Raji (cell line): ENCODE measurements at regions not wholly inside any gene's neighbourhood (a gene's known extent, or its start where the extent isn't known, plus 50 kb on each side); places are given as distances from the start of the nearest gene placed in this dataset.

Source experiments
- POLR2A ChIP-seq: IDR thresholded peaks from 2 replicates; pipeline ENCODE4 v1.6.1; 2011; ENCODE audit warnings: low read depth, low read length, control low read depth; ENCODE audit not compliant: insufficient read depth

DNA sequence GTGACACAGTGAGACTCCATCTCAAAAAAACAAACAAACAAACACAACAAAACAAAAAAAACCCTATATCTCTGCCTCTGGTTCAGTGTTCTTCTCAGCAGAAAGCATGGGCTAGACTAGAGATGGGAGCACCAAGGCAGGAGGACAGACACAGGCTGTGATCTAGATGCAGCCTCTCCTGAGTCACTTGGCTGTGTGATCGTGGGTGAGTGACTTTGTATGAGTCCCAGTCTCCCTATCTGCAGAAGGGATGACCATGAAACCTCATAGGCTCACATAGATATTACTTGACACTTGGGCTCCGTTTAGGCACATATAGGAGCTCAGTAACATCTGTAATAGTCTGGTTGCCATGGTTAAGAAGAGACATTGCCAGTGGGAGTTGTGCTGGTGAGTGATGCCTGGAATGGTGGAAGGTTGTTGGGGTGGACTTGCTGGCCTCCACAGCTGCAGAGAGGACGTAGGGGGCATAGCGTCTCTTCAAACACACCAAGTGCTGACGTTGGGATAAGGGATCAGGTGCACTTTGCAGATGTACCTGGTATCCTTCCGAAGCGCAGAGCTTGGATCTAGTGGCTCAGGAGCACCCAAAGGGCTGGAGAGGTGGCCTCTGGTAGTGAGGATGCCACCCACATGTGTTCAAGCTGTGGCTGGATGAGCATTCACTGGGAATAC lies 318.9 kb upstream of the HS6ST1 start:
- TF ChIP-seq POLR2A = no peak

DNA sequence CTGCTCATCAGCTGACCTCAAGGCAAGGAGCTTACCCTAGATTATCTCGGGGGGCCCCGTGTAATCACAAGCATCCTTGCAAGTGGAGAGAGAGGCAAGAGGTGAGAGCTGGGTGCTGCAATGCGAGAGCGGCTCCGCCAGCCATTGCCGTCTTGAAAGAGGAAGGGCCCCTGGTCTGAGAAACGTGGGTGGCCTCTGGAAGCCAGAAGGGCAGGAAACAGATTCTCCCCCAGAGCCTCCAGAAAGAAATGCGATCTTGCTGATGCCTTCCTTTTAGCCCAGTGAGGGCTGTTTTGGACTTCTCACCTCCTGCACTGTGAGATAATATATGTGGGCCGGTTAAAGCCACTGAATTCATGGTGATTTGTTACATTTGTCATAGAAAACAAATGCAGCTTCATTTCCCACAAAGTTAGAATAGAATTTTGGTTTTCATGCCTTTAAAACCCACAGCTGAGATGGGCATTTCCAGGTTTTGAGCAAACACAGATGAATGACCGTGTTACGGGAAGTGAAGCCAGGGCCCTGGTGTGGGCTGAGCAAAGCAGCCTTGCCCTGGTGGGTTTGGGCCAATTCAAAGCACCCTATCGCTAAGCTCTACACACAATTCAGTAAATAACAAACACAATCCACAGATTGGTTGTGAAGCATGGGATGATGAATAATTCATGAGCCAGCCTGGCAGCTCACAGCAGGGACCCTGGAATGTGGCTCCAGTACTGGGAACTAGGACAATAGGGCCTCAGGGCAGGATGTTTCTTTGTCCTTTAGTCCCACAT lies 319.9 kb upstream of the HS6ST1 start:
- no peak for TF ChIP-seq POLR2A

DNA sequence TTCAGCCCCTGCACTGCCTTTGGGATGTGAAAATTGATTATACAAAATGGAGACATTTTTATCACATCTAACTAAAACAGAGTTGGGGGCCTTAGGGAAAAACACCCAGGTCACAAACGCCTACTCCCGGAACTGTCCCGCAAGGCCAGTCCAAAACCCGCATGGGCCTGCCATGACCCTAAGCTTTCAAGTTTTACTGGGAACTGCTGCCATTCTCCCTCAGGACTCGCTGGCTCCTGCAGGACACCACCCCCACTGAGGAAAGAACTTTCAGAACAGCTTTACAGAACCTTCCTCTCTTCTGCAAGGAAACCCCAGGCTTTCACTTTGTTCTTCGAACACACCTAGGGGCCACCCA lies 320.4 kb upstream of the HS6ST1 start:
- TF ChIP-seq POLR2A = no peak

DNA sequence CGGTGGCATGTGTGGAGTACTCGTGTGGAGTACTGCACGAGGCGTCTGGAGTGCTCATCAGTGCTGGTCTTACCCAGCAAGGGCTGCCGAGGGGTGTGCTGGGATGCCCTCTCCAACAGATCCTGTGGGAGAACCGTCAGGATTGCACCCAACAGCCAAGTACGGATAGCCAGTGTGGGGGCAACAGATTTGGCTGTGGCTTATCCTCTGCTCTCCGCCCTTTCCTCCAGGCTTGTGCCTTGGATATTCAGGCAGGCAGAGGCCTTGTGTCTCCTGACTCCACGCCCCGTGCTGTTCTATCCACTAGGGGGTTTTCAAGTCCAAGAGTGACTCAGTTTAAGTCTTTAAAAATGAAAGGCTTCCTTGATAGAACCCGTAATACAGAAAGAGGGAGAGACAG lies 321.0 kb upstream of the HS6ST1 start:
- TF ChIP-seq POLR2A = no peak

DNA sequence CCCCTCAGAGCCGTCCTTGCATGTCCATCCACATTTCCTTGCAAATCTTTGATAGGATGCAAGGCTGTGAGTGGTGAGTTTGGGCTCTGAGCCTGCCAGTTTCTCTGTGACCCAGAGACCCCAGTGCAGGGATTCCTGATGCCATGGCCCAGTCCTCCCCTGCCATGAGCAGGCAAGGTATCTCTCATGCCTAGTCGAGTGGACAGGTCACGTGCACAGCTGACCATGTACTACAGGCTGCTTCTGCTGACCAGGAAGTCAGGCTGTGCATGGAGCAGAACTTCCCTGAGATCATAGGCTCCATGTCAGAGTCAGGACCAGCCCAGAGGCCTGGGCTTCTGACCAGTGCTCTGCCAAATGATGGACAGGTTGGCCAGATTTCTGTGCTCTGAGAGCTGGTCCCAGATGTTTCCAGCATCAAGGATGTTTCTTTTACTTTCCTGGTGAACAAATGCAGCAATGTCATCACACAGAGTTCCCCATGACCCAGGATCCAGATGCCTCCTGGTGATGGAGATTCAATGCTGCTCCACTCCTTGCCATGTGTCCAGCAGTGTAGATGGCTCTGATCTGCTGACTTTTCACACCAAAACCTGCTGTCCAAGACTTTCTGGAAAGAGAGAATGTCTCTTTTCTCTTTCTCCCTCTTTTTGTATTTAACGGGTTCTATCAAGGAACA lies 321.6 kb upstream of the HS6ST1 start:
- no peak for TF ChIP-seq POLR2A

DNA sequence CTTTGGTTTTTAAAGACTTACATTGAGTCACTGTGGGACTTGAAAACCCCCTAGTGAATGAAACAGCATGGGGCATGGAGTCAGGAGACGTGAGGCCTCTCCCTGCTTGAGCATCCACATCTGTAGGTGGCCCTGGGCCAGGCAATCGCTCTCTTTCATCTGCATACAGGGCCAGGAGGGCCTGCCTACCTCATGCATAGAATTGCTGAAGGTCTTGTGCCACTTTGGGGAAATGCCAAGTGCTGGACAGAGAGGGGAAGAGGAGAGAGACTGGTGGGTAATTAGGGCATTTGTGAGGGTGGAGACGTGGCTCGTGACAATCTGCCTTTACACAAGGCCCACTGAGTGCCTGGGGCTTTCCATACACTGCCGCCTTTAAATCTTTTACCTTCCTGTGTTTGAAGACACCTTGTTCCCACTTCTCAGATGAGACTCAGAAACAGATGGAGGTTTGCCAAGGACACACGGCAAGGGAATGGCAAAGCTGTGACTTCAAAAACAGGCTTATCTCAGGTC lies 322.2 kb upstream of the HS6ST1 start:
- TF ChIP-seq POLR2A = no peak

DNA sequence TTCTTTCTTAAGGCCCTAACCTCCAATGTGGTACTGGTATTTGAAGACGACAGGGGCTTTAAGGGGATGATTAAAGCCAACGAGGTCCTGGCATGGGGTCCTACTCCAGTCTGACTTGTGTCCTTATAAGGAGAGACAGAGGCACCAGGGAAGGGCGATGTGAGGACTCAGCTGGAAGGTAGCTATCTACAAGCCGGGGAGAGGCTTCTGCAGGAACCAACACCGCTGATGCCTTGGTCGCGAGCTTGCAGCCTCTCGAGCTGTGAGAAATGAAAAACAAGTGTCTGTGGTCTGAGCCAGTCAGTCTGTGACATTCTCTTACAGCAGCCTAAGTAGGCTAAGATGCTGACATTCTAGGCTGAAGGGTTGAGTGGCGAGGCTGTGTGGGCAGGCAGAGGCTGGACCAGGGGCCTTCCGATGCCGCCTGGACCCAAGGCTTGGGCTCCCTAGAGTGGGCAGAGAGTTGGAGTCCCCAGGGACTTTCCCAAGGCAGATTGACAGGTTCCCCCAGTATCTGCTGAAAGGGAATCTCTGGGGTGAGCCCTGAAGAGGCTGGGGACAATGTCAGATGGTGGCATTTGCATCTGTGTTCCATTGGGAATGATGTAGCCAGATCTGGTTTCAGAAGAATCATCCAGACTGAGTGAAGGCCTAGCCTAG lies 322.9 kb upstream of the HS6ST1 start:
- no peak for TF ChIP-seq POLR2A

DNA sequence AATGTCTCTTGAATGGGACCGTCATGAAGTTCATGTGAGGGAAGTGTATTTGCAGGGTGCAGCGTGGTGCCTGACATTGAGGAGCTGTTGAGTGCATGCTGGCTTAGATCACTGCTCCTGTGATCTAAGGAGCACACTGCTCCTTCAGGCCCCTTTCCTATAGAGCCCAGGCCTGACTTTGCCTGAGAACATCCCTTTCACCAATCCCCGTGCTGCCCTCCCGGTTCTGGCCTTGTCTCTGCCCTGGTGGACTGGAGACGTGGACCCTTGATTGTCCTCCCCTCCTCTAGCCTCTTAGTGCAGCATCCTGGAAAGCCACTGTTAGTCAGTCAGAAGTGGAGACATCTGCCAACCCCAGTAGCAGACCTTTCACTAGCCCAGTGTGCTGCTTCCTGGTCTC lies 323.6 kb upstream of the HS6ST1 start:
- TF ChIP-seq POLR2A = no peak

DNA sequence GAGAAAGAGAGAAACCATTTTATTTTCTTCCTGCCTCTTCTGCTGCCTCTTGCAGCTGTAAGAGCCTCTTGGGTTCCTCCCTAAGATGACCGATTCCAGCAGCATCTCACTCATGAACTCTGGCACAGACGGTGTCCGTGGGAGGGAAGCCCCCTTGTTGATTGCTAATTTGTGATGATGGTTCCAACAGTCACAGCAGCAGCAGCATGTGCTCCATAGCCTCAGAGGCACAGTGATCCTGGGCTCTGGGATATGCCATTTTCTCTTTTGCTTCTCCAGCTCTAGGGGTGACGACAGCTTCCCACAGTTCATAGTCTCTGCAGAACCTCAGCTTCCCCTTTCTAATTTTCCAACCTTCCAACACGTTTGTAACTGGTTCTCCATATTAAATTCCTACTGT lies 324.2 kb upstream of the HS6ST1 start:
- TF ChIP-seq POLR2A = no peak

DNA sequence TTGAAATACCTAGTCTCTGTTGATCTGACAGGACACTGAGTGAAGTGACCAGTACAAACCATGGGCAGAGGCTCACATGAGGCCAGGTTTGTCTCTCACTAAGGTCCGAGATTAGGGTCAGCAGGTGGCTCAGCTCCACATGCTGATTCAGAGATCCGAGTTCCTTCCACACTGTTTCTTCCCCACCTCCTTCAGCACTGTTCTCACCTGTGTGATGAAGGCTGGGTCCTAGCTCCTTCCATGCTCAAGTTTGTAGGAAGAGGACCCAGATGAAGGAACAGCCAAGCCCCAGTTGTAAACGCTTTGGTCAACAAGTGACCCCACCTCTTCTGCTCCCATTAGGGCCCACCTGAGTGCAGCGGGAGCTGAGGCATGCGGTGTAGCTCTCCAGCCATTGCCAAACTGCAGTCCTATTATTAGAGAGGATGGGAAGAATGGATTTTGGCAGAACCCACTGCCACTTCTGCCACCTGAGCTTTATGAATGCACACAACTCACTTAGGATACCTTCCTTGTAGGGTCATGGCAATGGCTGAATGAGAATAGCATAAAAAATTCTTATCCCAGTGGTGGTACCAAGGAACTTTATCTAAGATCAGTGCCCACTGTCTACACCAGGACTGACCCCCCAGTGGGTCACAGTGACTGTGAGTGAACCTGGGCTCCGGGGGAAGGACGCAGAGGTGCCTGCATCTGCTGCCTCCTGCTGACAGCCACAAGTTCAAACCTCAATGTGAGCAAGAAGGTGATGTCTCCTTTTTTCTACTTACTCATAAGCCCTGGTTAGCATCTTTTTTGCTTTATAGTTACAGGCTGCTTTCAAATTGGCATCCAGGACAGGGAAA lies 324.8 kb upstream of the HS6ST1 start:
- TF ChIP-seq POLR2A = no peak

DNA sequence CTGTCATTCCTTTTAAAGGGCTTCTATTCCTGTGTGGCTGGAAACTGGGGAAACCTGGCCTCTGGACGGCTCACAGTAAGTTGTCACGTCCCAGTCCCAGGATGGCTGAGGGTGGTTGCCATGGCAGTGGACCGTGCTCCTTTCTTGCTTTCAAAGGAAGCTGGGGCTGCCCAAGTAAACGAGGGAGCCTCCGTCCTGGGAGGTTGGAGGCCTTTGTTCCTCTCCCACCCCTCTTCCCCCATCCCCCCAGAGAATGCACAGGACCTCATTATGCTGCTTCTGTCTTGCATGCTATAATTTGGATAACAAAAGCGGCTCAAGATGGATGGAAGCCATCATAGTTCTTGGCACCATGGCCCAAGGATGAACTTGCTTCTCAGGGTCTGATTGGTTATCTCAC lies 325.5 kb upstream of the HS6ST1 start:
- no peak for TF ChIP-seq POLR2A

DNA sequence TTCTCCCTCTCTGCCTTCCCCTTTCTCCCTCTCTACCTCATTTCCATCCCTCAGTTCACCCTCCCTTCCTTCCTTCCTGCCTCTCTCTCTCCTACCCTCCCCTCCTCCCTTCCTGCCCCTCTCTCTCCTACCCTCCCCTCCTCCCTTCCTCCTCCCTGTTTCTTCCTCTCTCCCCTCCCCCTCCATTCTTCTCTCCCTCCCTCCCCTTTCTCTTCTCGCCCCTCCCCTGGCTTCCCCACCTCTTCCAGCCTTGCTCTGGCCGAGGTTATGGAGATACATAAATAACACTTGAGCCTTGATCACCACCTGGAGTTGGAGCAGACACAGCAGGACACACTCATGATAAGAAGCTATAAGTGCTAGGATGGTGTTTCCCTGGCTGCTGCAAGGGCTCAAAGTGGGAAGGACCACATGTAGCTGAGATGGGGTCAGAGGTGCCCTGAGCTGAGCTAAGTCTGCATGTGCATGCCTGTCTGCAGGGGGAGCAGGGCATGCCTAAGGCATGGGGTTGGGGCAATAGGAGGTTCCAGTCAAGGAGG lies 326.1 kb upstream of the HS6ST1 start:
- no peak for TF ChIP-seq POLR2A

DNA sequence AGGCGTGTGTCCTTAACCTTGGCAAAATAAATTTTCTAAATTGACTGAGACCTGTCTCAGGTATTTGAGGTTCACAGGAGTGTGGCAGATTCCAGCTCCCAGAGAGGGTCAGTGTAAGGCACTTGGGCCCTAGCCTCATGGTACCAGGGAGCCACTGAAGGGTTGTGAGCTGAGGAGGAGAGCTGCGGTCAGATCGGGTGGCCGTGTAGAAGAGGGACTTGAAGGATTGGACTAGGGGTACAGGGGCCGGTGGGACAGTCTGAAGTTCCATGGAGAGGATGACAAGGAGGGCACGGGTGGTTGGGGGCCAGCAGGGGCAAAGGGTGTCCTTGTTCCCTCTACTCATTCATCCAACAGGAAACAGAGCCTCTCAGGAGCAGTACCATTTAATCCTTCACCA lies 327.0 kb upstream of the HS6ST1 start:
- TF ChIP-seq POLR2A = no peak

DNA sequence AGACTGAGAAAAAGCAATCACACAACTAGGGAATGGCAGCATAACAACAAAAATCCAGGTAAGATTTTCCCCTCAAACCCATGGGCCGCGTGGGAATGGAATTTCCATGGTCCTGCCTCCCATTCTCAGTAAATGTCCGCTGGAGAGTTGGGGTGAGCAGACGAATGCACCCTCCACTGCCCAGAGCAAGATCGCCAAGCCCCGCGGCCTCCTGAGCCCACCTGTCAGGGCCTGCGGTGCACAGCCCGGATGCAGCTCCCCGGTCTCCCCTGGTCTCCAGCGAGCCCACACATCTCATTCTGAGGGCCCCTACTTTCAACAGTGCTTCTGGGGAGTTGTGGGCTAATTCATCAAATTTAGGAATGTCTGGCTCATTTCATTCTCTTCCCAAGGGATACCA lies 327.4 kb upstream of the HS6ST1 start:
- TF ChIP-seq POLR2A = no peak
